GM13977 (cell line): ENCODE measurements at regions not wholly inside any gene's neighbourhood (a gene's known extent, or its start where the extent isn't known, plus 50 kb on each side); places are given as distances from the start of the nearest gene placed in this dataset.

Source experiments
- DNase-seq: peaks from one replicate; pipeline ENCODE4 v3.0.0; 2012; ENCODE audit warnings: low spot score
- CTCF ChIP-seq: IDR thresholded peaks from 2 replicates; pipeline ENCODE4 v1.5.1; 2012; ENCODE audit warnings: mild to moderate bottlenecking, control low read depth; ENCODE audit not compliant: insufficient read depth; ENCODE audit errors: extremely low read depth, missing control alignments
- in situ Hi-C: fragments of 300-500 bp; cut with MboI; formaldehyde crosslinking; loops from one replicate; pipeline ENCODE4 v1.12.0; 2022; ENCODE audit warnings: low sequenced_read_pairs, low pct_unique_long_range_greater_than_20kb, mixed read lengths, inconsistent platforms; ENCODE audit not compliant: unreplicated experiment

GRCh38 chr4:28443371-28443770 is 1582.7 kb downstream of the STIM2 start:
- in situ Hi-C loops, result no loop called here
- DNase-seq, result no peak
- TF ChIP-seq CTCF, result no peak

GRCh38 chr4:28443801-28444412 is 1583.3 kb downstream of the STIM2 start:
- no peak for TF ChIP-seq CTCF
- no peak for DNase-seq
- in situ Hi-C loops, result no loop called here

GRCh38 chr4:28444886-28445496 is 1584.3 kb downstream of the STIM2 start:
- in situ Hi-C loops, result no loop called here
- DNase-seq, result no peak
- TF ChIP-seq CTCF, result no peak

GRCh38 chr4:28449085-28449484 is 1588.4 kb downstream of the STIM2 start:
- DNase-seq, result no peak
- TF ChIP-seq CTCF, result no peak
- in situ Hi-C loops, result no loop called here

- TF ChIP-seq CTCF, result no peak
- DNase-seq, result no peak
- in situ Hi-C loops, result no loop called here
These were observed 1590.7 kb downstream of the STIM2 start for GRCh38 chr4:28451346-28451745.

- DNase-seq, result no peak
- in situ Hi-C loops, result no loop called here
- TF ChIP-seq CTCF, result no peak
These were observed 1602.4 kb downstream of the STIM2 start for GRCh38 chr4:28462766-28463700.
